Hepatocyte (in vitro differentiated cells): ENCODE measurements at regions not wholly inside any gene's neighbourhood (a gene's known extent, or its start where the extent isn't known, plus 50 kb on each side); places are given as distances from the start of the nearest gene placed in this dataset.

ENCODE experiments used
- CTCF ChIP-seq: fragments of 200-600 bp; sonication (generic); IDR thresholded peaks from 2 replicates; pipeline ENCODE4 v1.5.1; 2016; ENCODE audit warnings: antibody characterized with exemption, mild to moderate bottlenecking; ENCODE audit not compliant: poor library complexity
- EZH2 ChIP-seq: fragments of 200-600 bp; sonication (generic); IDR thresholded peaks from 2 replicates; pipeline ENCODE4 v1.6.1; 2016; ENCODE audit warnings: antibody characterized with exemption, mild to moderate bottlenecking, borderline replicate concordance

- TF ChIP-seq EZH2, result no peak
- no peak for TF ChIP-seq CTCF
These were observed 85.6 kb upstream of the FRMD4A start for GRCh38 chr10:14416308-14416700.
